Gastroesophageal sphincter (tissue), 3 donors: ENCODE measurements at regions not wholly inside any gene's neighbourhood (a gene's known extent, or its start where the extent isn't known, plus 50 kb on each side); places are given as distances from the start of the nearest gene placed in this dataset.

Experiments
- EP300 ChIP-seq: sonication (generic); formaldehyde crosslinking; IDR thresholded peaks from one replicate; pipeline ENCODE4 v1.6.1; 2017; ENCODE audit warnings: antibody characterized with exemption, mild to moderate bottlenecking
- POLR2A ChIP-seq, 2 donors: fragments of 450-650 bp; IDR thresholded peaks; one replicate each; pipeline ENCODE4 v1.6.1; 2017; ENCODE audit warnings: antibody characterized with exemption in 2 of 2, mild to moderate bottlenecking in 2 of 2, moderate library complexity in 1 of 2
- TF ChIP-seq, protein P1 (sequence below), 4 experiments: fragments of 200-600 bp in 2 of 4; fragments of 450-650 bp in 2 of 4; sonication (generic) in 1 of 4; IDR thresholded peaks; one replicate each; pipeline ENCODE4 v1.5.1; 2017 to 2019; ENCODE audit warnings: antibody characterized with exemption in 4 of 4, mild to moderate bottlenecking in 2 of 4, moderate library complexity in 2 of 4

DNA sequence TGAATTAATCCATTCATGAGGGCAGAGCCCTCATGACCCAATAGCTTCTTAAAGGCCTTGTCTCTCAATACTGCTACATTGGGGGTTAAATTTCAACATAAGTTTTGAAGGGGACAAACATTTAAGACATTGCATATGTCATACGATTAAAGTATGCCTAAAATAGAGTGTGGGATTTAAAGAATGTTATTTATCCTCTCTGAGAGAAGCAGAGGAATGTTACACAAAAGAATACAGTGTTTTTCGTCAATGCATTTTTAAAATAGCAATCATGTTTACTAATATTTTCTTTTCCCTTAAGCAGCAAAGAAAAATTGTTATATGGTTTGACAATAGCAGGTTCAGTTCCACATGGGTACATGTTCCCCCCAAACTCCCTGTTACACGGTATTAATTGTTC, 363.1 kb downstream of the NUP35 start:
- TF ChIP-seq POLR2A (IDR thresholded peaks at IDR 0.05) (no peak), EP300 (no peak)
- TF ChIP-seq, protein P1, sequence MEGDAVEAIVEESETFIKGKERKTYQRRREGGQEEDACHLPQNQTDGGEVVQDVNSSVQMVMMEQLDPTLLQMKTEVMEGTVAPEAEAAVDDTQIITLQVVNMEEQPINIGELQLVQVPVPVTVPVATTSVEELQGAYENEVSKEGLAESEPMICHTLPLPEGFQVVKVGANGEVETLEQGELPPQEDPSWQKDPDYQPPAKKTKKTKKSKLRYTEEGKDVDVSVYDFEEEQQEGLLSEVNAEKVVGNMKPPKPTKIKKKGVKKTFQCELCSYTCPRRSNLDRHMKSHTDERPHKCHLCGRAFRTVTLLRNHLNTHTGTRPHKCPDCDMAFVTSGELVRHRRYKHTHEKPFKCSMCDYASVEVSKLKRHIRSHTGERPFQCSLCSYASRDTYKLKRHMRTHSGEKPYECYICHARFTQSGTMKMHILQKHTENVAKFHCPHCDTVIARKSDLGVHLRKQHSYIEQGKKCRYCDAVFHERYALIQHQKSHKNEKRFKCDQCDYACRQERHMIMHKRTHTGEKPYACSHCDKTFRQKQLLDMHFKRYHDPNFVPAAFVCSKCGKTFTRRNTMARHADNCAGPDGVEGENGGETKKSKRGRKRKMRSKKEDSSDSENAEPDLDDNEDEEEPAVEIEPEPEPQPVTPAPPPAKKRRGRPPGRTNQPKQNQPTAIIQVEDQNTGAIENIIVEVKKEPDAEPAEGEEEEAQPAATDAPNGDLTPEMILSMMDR (IDR thresholded peaks at IDR 0.05) = no peak
